ENCODE measurements at regions not wholly inside any gene's neighbourhood (a gene's known extent, or its start where the extent isn't known, plus 50 kb on each side); places are given as distances from the start of the nearest gene placed in this dataset.

- no peak for DNase-seq (ENCODE audit: low spot score in 2 of 2)
- H3K36me3 Mint-ChIP-seq, result no peaks in the 10 kb centered on the region
- peak overlapping the region in 1 of 2 donors; percentile 63 for H3K27ac Mint-ChIP-seq
- H3K9me3 Mint-ChIP-seq, result peaks cover 5 to 9% of the 10 kb centered on the region in 2 donors
- ATAC-seq, result no peak
Measured at GRCh38 chr4:11543706-11544105, 115.0 kb upstream of the HS3ST1 start.

DNA sequence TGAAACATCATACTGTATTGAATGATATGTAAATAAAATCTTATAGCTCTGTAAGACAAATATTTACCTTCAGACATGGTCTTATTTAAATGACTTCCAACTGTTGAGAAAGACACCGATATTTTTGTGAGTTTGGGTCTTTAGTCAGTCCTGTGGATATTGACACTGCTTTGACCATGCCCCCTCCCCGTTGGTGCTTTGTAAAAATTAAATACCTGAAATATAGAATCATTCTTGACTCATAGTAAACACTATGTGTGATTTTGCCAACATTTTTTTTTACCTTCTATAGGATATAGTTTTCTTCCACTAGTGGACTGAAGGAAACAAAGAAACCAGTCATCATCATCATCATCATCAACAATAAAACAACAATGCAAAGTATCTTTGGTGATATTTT, 114.3 kb upstream of the HS3ST1 start:
- H3K27ac Mint-ChIP-seq, result no peak overlapping the region
- ATAC-seq (no peak), DNase-seq (ENCODE audit: low spot score in 2 of 2) (no peak)
- peaks cover 1 to 7% of the 10 kb centered on the region in 2 donors for H3K9me3 Mint-ChIP-seq
- H3K36me3 Mint-ChIP-seq, result no peaks in the 10 kb centered on the region

DNA sequence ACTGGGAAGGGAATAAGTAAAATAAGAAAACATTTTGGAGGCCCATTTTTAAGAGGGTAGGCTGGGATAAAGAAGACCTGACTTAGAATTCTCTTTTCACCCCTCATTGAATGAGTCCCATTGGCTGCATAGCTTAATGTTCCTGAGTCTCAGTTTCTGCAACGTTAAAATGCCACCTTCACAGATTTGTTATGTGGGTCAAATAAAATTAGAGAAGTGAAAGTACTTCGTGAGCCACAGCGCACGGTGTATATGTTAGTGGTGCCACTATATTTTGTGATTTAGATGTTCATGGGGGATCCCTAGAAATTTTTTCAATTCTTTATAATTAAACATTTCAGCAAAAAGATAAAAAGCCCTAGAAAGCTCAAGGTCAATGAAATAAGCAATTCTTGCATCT, 109.2 kb upstream of the HS3ST1 start:
- Mint-ChIP-seq H3K36me3 (no peaks in the 10 kb centered on the region), H3K27ac (no peak overlapping the region), H3K9me3 (no peaks in the 10 kb centered on the region)
- DNase-seq (ENCODE audit: low spot score in 2 of 2) (no peak), ATAC-seq (no peak)

DNA sequence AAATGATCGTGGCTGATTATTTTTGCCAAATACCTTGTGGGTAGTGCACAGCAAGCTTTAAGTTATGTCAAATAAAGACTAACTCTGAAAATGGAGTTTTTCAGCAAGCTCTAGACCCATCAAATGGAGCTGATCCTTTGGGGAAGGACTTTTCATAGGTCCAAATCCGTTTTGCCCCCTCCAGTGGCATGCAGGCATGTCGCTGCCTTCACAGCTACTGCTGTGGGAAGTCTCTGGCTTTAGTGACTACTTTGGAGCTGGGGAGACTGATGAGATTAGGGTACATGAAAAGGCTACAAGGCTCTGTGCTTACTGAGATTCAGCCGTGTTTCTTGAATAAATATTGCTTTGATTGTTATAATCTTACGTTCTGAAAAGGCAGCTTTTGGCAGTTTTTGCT, 106.6 kb upstream of the HS3ST1 start:
- DNase-seq (ENCODE audit: low spot score in 2 of 2) (no peak), ATAC-seq (no peak)
- peaks cover 5% of the 10 kb centered on the region in 2 donors for H3K36me3 Mint-ChIP-seq
- H3K9me3 Mint-ChIP-seq, result peaks cover 5% of the 10 kb centered on the region in 2 donors
- no peak overlapping the region for H3K27ac Mint-ChIP-seq

DNA sequence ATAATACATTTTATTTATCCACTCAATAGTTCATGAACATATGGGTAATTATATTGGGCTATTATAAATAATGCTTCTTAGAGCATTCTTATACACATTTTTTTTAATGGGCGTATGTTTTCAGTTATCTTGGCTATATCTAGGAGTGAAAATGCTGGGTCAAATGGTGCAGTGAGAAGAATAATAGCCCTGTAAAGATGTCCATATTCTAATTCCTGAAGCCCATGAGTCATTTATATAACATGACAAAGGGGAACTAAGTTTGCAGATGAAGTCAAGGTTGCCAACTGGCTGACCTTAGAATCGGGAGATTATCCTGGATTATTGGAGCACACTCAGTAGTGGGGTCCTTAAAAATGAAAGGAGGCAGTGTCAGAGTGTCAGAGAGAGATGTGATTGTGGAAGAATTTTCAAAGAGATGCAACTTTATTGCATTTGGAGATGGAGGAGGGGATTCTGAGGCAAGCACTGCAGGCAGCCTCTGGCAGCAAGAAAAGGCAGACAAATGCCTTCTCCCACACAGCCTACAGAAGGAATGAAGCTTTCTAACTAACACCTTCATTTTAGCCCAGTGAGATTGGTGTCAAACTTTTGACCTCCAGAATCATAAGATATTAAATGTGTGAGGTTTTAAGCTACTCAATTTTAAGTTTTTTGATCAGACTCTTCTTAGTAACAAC, 106.1 kb upstream of the HS3ST1 start:
- peaks cover 5 to 6% of the 10 kb centered on the region in 2 donors for H3K9me3 Mint-ChIP-seq
- H3K27ac Mint-ChIP-seq, result no peak overlapping the region
- peaks cover 5 to 8% of the 10 kb centered on the region in 2 donors for H3K36me3 Mint-ChIP-seq
- ATAC-seq (no peak), DNase-seq (ENCODE audit: low spot score in 2 of 2) (no peak)

DNA sequence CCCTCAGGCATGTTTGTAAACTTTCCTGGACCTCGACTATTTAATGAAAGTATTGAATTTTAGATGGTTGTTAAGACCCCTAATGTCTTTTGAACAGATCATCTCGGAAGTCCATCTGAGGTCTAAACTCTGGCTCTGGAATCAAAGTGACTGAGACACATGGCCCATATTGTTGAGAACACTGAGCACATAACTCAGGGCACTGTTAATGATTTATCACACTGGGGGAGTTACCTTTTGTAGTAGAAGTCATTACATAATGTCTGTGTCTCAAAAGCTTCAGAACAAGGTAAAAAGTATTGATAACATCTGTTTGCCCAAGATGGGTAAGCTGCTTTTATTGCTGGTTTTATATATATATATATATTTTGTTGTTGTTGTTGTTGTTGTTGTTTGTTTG, 103.4 kb upstream of the HS3ST1 start:
- ATAC-seq (no peak), DNase-seq (ENCODE audit: low spot score in 2 of 2) (no peak)
- Mint-ChIP-seq H3K9me3 (peaks cover 5 to 6% of the 10 kb centered on the region in 2 donors), H3K36me3 (peaks cover 5 to 8% of the 10 kb centered on the region in 2 donors), H3K27ac (no peak overlapping the region)

DNA sequence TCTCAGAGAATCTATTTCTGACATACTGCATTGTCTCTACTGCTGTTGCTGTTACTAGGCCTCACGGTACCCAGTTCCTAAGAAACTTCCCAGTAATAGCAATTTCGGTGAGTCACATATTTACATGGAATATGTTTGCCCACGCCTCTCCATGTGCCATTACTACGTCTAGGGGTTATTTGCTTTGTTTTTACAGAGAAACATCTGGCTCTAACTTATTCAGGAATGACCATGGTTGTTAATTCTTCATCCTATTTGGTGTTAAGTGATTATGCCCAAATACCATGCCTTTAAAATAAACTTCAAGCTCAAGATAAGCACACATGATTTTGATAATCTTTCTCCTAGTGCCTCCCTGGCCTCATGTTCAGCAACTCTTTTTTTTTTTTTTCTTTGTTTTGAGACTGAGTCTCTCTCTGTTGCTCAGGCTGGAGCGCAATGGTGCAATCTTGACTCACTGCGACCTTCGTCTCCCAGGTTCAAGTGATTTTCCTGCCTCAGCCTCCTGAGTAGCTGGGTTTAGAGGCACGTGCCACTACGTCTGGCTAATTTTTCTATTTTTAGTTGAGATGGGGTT, 101.0 kb upstream of the HS3ST1 start:
- peaks cover 9 to 10% of the 10 kb centered on the region in 2 donors for H3K9me3 Mint-ChIP-seq
- H3K36me3 Mint-ChIP-seq, result peaks cover 5 to 8% of the 10 kb centered on the region in 2 donors
- ATAC-seq (no peak), DNase-seq (ENCODE audit: low spot score in 2 of 2) (no peak)
- H3K27ac Mint-ChIP-seq, result no peak overlapping the region

DNA sequence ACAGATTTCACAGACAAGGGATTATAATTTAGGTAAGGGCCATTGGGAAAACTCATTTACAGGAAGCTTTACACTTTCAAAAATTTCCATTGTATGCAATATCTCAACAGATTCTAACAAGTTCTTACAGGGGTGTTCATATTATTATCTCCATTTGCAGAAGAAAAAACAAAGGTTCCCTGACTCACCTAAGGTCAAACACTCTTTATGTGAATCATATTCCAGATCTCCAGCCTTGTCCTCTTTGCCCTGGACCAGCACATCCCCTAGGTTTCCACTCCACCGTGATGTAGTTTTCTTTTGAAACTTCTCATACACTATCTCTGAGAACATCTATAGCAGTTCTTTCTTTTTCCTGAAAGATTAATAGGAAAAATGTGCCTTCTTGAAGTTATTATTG, 96.4 kb upstream of the HS3ST1 start:
- Mint-ChIP-seq H3K27ac (no peak overlapping the region), H3K9me3 (peaks cover 4% of the 10 kb centered on the region in 2 donors), H3K36me3 (peaks cover 0 to under 1% of the 10 kb centered on the region in 2 donors)
- ATAC-seq, result no peak
- no peak for DNase-seq (ENCODE audit: low spot score in 2 of 2)

DNA sequence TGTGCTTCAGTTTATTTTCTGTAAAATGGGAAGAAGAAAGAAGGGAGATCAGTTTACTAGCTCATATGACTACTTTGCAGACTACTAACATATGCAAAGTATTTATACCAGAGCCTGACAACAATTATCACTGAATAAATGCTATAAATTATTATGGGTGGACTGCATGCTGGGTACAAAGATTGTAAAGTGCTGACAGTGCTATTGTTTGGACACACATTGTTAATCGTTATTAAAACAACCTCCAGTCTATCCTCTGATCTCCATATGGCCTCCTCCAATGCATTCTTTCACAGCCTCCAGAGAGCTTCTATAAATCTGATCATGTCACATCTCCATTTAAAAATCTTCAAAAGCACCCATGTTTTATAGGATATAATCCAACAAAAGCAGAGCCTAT, 90.1 kb upstream of the HS3ST1 start:
- no peaks in the 10 kb centered on the region for H3K9me3 Mint-ChIP-seq
- H3K36me3 Mint-ChIP-seq, result no peaks in the 10 kb centered on the region
- no peak overlapping the region for H3K27ac Mint-ChIP-seq
- ATAC-seq (no peak), DNase-seq (ENCODE audit: low spot score in 2 of 2) (no peak)

DNA sequence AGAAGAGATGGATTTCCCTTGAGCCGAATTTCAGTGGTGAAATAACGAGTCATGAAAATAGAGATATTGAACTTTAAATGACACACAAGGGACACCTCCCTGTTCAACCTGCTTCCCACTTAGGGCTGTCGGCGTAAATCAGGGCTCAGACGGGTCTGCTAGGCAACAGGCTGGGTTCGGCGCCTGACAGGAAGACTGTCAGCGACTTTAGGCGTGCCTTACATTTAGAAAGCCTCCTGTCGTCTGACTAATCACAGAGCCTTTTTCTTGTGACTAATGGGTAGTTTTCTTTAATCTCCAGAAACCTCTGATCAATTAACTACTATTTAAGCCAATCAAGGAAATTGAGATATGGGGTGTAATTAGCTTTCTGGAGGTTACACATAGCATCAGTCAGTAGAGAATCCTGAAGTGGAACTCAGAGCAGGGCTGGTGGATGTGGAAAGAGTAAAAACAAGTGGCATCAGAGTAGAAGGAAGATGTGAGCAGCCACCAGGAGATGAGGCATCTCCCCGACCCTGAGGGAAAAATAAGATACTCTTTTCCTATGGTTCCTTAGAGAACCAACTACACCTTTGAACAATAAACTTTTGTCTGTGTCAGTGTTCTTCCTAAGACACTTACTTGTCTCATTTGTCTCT, 86.2 kb upstream of the HS3ST1 start:
- Mint-ChIP-seq H3K9me3 (no peaks in the 10 kb centered on the region), H3K27ac (no peak overlapping the region), H3K36me3 (no peaks in the 10 kb centered on the region)
- ATAC-seq (no peak), DNase-seq (ENCODE audit: low spot score in 2 of 2) (no peak)

DNA sequence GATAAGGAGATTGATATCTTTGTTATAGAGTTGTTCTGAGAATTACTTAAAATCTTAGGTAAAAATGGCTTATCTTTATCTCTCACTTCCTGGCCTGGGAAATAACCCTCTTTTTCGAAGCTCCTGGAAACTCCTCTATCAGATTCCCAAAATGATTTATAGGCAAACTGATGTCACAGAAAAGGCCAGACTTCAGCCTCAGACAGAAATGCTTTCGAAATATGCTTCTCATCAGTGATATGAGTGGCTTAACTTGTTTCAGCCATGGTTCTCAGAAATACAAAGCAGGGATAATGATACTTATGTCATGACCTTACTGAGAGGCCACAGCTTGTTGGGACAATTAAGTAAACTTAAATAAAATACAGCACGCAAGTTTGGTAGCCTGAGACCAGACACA, 85.3 kb upstream of the HS3ST1 start:
- Mint-ChIP-seq H3K27ac (no peak overlapping the region), H3K9me3 (peaks cover 0 to 4% of the 10 kb centered on the region in 2 donors), H3K36me3 (no peaks in the 10 kb centered on the region)
- no peak for DNase-seq (ENCODE audit: low spot score in 2 of 2)
- ATAC-seq, result no peak

DNA sequence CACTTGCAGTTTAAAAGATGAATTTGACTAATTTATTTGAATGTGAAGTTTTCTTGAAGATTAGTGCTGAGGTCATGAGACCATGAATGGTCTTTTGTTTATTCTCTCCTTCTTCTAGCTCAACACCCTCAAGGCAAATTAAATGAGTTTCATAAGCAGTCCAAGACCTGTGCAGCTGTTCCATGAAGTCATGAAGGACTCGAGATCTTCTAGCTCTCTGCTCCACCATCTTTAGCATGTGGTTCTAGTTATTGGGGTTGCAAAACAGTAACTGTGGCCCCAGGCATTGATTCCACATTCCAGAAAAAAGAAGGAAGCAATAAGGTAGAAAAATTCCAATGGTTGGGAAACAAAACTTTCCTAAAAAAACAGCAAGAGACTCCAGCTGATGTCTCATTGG, 84.2 kb upstream of the HS3ST1 start:
- Mint-ChIP-seq H3K36me3 (no peaks in the 10 kb centered on the region), H3K27ac (no peak overlapping the region), H3K9me3 (peaks cover 0 to 4% of the 10 kb centered on the region in 2 donors)
- ATAC-seq (no peak), DNase-seq (ENCODE audit: low spot score in 2 of 2) (no peak)

- ATAC-seq, result no peak
- DNase-seq (ENCODE audit: low spot score in 2 of 2), result no peak
- Mint-ChIP-seq H3K27ac (no peak overlapping the region), H3K9me3 (peaks cover 0 to 14% of the 10 kb centered on the region in 2 donors), H3K36me3 (no peaks in the 10 kb centered on the region)
Measured at GRCh38 chr4:11511321-11511720, 82.6 kb upstream of the HS3ST1 start.

- H3K36me3 Mint-ChIP-seq, result no peaks in the 10 kb centered on the region
- no peak for ATAC-seq
- H3K9me3 Mint-ChIP-seq, result peaks cover 0 to 18% of the 10 kb centered on the region in 2 donors
- no peak for DNase-seq (ENCODE audit: low spot score in 2 of 2)
- H3K27ac Mint-ChIP-seq, result no peak overlapping the region
Measured at GRCh38 chr4:11507920-11508319, 79.2 kb upstream of the HS3ST1 start.

DNA sequence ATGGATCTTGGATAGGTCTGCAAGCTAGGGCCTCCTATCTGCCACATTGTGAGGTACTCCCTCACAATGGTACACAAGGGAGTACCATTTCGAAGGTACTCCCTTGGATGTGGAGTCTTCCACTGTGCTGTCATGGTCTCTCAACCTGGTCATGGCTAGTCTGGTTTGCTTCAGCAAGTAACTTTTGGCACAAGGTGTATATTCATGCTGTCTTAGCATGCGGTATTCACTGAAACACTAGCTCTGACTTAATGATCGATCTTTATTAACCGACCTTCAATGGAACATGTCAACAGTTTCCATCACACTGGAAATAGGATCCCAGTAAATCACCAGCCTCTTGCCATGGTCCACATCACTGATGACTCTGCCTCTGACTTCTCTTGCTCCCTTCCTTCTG, 77.5 kb upstream of the HS3ST1 start:
- ATAC-seq (no peak), DNase-seq (ENCODE audit: low spot score in 2 of 2) (no peak)
- Mint-ChIP-seq H3K27ac (no peak overlapping the region), H3K9me3 (peaks cover 13 to 27% of the 10 kb centered on the region in 2 donors), H3K36me3 (peaks cover 0 to 12% of the 10 kb centered on the region in 2 donors)

- H3K9me3 Mint-ChIP-seq, result peaks cover 13 to 27% of the 10 kb centered on the region in 2 donors
- H3K27ac Mint-ChIP-seq, result no peak overlapping the region
- peaks cover 0 to 15% of the 10 kb centered on the region in 2 donors for H3K36me3 Mint-ChIP-seq
- peak; percentile 81 to 98 for ATAC-seq
- DNase-seq (ENCODE audit: low spot score in 2 of 2), result no peak
Measured at GRCh38 chr4:11505221-11505971, 76.7 kb upstream of the HS3ST1 start.

DNA sequence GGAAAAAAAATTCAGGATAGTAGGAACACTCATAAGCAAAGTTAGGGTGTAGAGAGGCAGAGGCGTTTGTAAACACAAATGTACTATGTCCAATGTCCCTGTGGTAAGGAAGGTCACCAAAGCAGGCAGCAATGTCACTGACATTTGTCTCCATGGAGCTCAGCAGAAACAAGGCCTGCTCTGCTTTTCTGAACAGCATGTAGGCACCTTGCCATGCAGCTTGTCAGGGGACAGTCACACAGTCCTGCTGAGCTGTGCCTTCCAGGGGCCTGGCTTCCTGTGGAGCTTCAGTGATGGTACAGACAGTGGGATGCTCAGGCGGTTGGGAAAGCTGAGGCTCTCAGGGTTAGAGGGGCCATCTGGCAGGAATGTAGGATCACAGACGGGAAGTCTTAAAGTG, 74.5 kb upstream of the HS3ST1 start:
- DNase-seq (ENCODE audit: low spot score in 2 of 2), result no peak
- peaks cover 13 to 26% of the 10 kb centered on the region in 2 donors for H3K9me3 Mint-ChIP-seq
- peaks cover 0 to 16% of the 10 kb centered on the region in 2 donors for H3K36me3 Mint-ChIP-seq
- no peak for ATAC-seq
- no peak overlapping the region for H3K27ac Mint-ChIP-seq
